Caco-2 (cell line): ENCODE measurements at regions not wholly inside any gene's neighbourhood (a gene's known extent, or its start where the extent isn't known, plus 50 kb on each side); places are given as distances from the start of the nearest gene placed in this dataset.
"Not testable (repeated sequence)": the region's sequence is repeated elsewhere in the genome, so short reads cannot be mapped to it uniquely, and the experiment has no call there.

Source experiments
- BruUV-seq: library from RNA; stranded (reverse); fragments of 400-500 nt; replicated peaks from 2 replicates; lab custom pipeline; 2021; lab: Mats Ljungman, UMichigan
- CTCF ChIA-PET: fragments of 300-600 bp; sonication (Branson Sonifier 250); formaldehyde crosslinking; loops from one replicate; lab custom pipeline; 2022; ENCODE audit warnings: antibody characterized with exemption; lab: Charles Lee
- POLR2A ChIA-PET: fragments of 300-600 bp; sonication (Branson Sonifier 250); formaldehyde crosslinking; loops from one replicate; lab custom pipeline; 2022; ENCODE audit warnings: antibody characterized with exemption; lab: Charles Lee
- DNase-seq, 2 experiments: peaks; one replicate each; pipeline versions ENCODE4 v3.0.0 to v3.0.0-alpha.2; 2020 to 2022
- H3K27me3 ChIP-seq: replicated peaks from 2 replicates; pipeline ENCODE4 v1.6.0; 2011; ENCODE audit warnings: low read length; ENCODE audit not compliant: control insufficient read depth, insufficient read depth
- H3K36me3 ChIP-seq: 2 replicates; pipeline ENCODE4 v1.5.1; 2011; ENCODE audit warnings: low read length; ENCODE audit not compliant: control insufficient read depth, insufficient read depth
- H3K4me1 ChIP-seq: fragments of 250-450 bp; sonication (Bioruptor Pico); 2 replicates; pipeline ENCODE4 v1.5.1; 2020; ENCODE audit warnings: mild to moderate bottlenecking
- H3K4me3 ChIP-seq: 2 replicates; pipeline ENCODE4 v1.5.1; 2011; ENCODE audit warnings: low read depth, mild to moderate bottlenecking, control low read depth, low read length
- H3K9me3 ChIP-seq: fragments of 250-450 bp; sonication (Bioruptor Pico); 2 replicates; pipeline ENCODE4 v1.5.1; 2020; ENCODE audit warnings: mild to moderate bottlenecking, moderate library complexity
- H3K27ac Mint-ChIP-seq: one replicate; pipeline ENCODE4 v1.8.0; 2022; ENCODE audit warnings: mixed read lengths; ENCODE audit not compliant: unreplicated experiment
- H3K27me3 Mint-ChIP-seq: one replicate; pipeline ENCODE4 v1.8.0; 2022; ENCODE audit warnings: mixed read lengths; ENCODE audit not compliant: insufficient read depth, unreplicated experiment
- H3K36me3 Mint-ChIP-seq: one replicate; pipeline ENCODE4 v1.8.0; 2022; ENCODE audit warnings: mild to moderate bottlenecking, mixed read lengths; ENCODE audit not compliant: insufficient read depth, unreplicated experiment
- H3K4me1 Mint-ChIP-seq: one replicate; pipeline ENCODE4 v1.8.0; 2022; ENCODE audit warnings: low read depth, mixed read lengths; ENCODE audit not compliant: unreplicated experiment
- H3K4me3 Mint-ChIP-seq: one replicate; pipeline ENCODE4 v1.8.0; 2022; ENCODE audit warnings: mild to moderate bottlenecking, moderate library complexity, mixed read lengths; ENCODE audit not compliant: unreplicated experiment
- H3K9me3 Mint-ChIP-seq: one replicate; pipeline ENCODE4 v1.8.0; 2022; ENCODE audit warnings: mixed read lengths; ENCODE audit not compliant: unreplicated experiment
- CTCF ChIP-seq, 2 experiments: fragments of 200-600 bp in 1 of 2; IDR thresholded peaks; 1 replicate in 1 of 2; 2 replicates in 1 of 2; pipeline versions ENCODE4 v1.5.1 to v1.8.0; 2011 to 2022; ENCODE audit warnings: antibody characterized with exemption in 1 of 2, control low read depth in 1 of 2, inconsistent platforms in 1 of 2, low read depth in 1 of 2, low read length in 1 of 2, mild to moderate bottlenecking in 1 of 2, moderate library complexity in 1 of 2; ENCODE audit not compliant: insufficient read depth in 1 of 2, severe bottlenecking in 1 of 2, unreplicated experiment in 1 of 2
- intact Hi-C: fragments of 100-400 bp; cut with micrococcal nuclease; formaldehyde crosslinking; loops from one replicate; pipeline ENCODE4 v1.10.0; 2022; ENCODE audit not compliant: unreplicated experiment

GRCh38 chr3:145294572-145294971 is 866.4 kb downstream of the PLOD2 start:
- ChIA-PET CTCF (no interaction called here), POLR2A (no interaction called here)
- H3K27me3 ChIP-seq: no peaks in the 10 kb centered on the region
- TF ChIP-seq CTCF (IDR thresholded peaks at IDR 0.05; ENCODE audit: insufficient read depth in 1 of 2, low read depth in 1 of 2, low read length in 1 of 2, severe bottlenecking in 1 of 2, unreplicated experiment in 1 of 2): no peak
- Mint-ChIP-seq H3K27me3 (no peaks in the 10 kb centered on the region), H3K27ac (no peak overlapping the region), H3K36me3 (no peaks in the 10 kb centered on the region), H3K4me3 (no peak overlapping the region), H3K9me3 (no peaks in the 10 kb centered on the region), H3K4me1 (no peaks in the 10 kb centered on the region)
- H3K36me3 ChIP-seq: no peaks in the 10 kb centered on the region
- intact Hi-C loops: no loop called here
- no peak for DNase-seq
- BruUV-seq: no TSS peak
- no peaks in the 10 kb centered on the region for H3K4me1 ChIP-seq
- no peaks in the 10 kb centered on the region for H3K9me3 ChIP-seq
- H3K4me3 ChIP-seq: no peak overlapping the region

GRCh38 chr3:145307272-145307671 is 853.7 kb downstream of the PLOD2 start:
- POLR2A ChIA-PET: no interaction called here
- H3K27me3 ChIP-seq: no peaks in the 10 kb centered on the region
- H3K27ac Mint-ChIP-seq: no peak overlapping the region

GRCh38 chr3:145313751-145314150 is 847.2 kb downstream of the PLOD2 start:
- Histone ChIP-seq H3K9me3 (no peaks in the 10 kb centered on the region), H3K36me3 (no peaks in the 10 kb centered on the region), H3K4me3 (no peak overlapping the region), H3K4me1 (no peaks in the 10 kb centered on the region), H3K27me3 (no peaks in the 10 kb centered on the region)
- DNase-seq: no peak
- no peaks in the 10 kb centered on the region for H3K4me1 Mint-ChIP-seq
- BruUV-seq: no TSS peak
- H3K36me3 Mint-ChIP-seq: no peaks in the 10 kb centered on the region
- H3K9me3 Mint-ChIP-seq: no peaks in the 10 kb centered on the region
- CTCF ChIA-PET: no interaction called here
- no peak overlapping the region for H3K4me3 Mint-ChIP-seq
- intact Hi-C loops: no loop called here
- no peaks in the 10 kb centered on the region for H3K27me3 Mint-ChIP-seq
- no peak for TF ChIP-seq CTCF (IDR thresholded peaks at IDR 0.05; ENCODE audit: insufficient read depth in 1 of 2, low read depth in 1 of 2, low read length in 1 of 2, severe bottlenecking in 1 of 2, unreplicated experiment in 1 of 2)
- H3K27ac Mint-ChIP-seq: no peak overlapping the region
- POLR2A ChIA-PET: no interaction called here

More at GRCh38 chr3:145307272-145307671, 853.7 kb downstream of the PLOD2 start:
- Histone ChIP-seq H3K4me1 (no peaks in the 10 kb centered on the region), H3K4me3 (no peak overlapping the region), H3K9me3 (no peaks in the 10 kb centered on the region), H3K36me3 (no peaks in the 10 kb centered on the region)
- Mint-ChIP-seq H3K9me3 (no peaks in the 10 kb centered on the region), H3K4me3 (no peak overlapping the region), H3K36me3 (no peaks in the 10 kb centered on the region), H3K27me3 (no peaks in the 10 kb centered on the region), H3K4me1 (no peaks in the 10 kb centered on the region)
- DNase-seq: no peak
- intact Hi-C loops: no loop called here
- CTCF ChIA-PET: no interaction called here
- no peak for TF ChIP-seq CTCF (IDR thresholded peaks at IDR 0.05; ENCODE audit: insufficient read depth in 1 of 2, low read depth in 1 of 2, low read length in 1 of 2, severe bottlenecking in 1 of 2, unreplicated experiment in 1 of 2)
- no TSS peak for BruUV-seq

- POLR2A ChIA-PET, DNase-seq, H3K27ac Mint-ChIP-seq, H3K4me3 ChIP-seq, H3K4me3 Mint-ChIP-seq, BruUV-seq, H3K36me3 Mint-ChIP-seq, intact Hi-C loops, H3K4me1 ChIP-seq, H3K27me3 Mint-ChIP-seq, H3K9me3 Mint-ChIP-seq, H3K36me3 ChIP-seq, H3K4me1 Mint-ChIP-seq, H3K9me3 ChIP-seq, H3K27me3 ChIP-seq, CTCF ChIA-PET: not testable (repeated sequence)
Observed at GRCh38 chr3:145316253-145316652, 844.7 kb downstream of the PLOD2 start.
